ENCODE measurements at regions not wholly inside any gene's neighbourhood (a gene's known extent, or its start where the extent isn't known, plus 50 kb on each side); places are given as distances from the start of the nearest gene placed in this dataset.

GRCh38 chr12:13725049-13725448, 256.4 kb downstream of the GRIN2B start:
- no peak for TF ChIP-seq CTCF (IDR thresholded peaks at IDR 0.05 in 2 of 3, conservative IDR thresholded peaks at IDR 0.05 in 1 of 3; ENCODE audit: control insufficient read depth in 2 of 3, extremely low read depth in 1 of 3, insufficient read depth in 1 of 3, low read depth in 3 of 3, low read length in 3 of 3)
- TF ChIP-seq ELK1 (IDR thresholded peaks at IDR 0.05; ENCODE audit: low read depth, low read length), result no peak
- no peak for TF ChIP-seq SIN3A (IDR thresholded peaks at IDR 0.05; ENCODE audit: low read depth, low read length)

All from GM12878 (cell line).